ENCODE measurements at regions not wholly inside any gene's neighbourhood (a gene's known extent, or its start where the extent isn't known, plus 50 kb on each side); places are given as distances from the start of the nearest gene placed in this dataset.

GRCh38 chr2:207444756-207445155 is 85.0 kb upstream of the CREB1 start:
- H3K27me3 ChIP-seq: no peaks in the 10 kb centered on the region
- no peak for TF ChIP-seq CTCF (IDR thresholded peaks at IDR 0.05)

DNA sequence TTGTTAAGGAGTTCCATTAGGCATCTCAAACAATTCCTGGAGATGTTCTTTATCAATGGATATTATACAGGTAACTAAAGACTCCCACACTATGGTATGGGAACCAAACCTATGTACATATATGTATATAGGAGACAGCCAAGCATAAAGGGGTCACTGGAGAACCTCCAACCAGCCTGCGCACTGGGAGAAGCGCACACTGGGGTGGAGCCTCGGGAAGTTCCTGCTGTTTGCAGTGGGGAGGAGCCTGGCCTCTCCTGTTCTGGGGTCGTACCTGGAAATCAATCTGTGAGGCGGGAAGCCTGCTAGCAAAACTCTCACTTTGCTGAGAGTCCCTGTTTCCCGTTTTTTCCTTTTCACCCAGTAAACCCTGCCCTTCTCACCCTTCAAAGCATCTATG is 83.1 kb upstream of the CREB1 start:
- Histone ChIP-seq H3K9me3 (no peaks in the 10 kb centered on the region), H3K27me3 (no peaks in the 10 kb centered on the region), H3K27ac (no peak overlapping the region), H3K36me3 (no peaks in the 10 kb centered on the region), H3K4me3 (no peak overlapping the region), H3K4me1 (no peaks in the 10 kb centered on the region)
- no peak for DNase-seq (ENCODE audit: low spot score in 2 of 2)
- intact Hi-C loops (cut with DNase I): no loop called here
- TF ChIP-seq CTCF (IDR thresholded peaks at IDR 0.05): no peak

More at GRCh38 chr2:207444756-207445155, 85.0 kb upstream of the CREB1 start:
- Histone ChIP-seq H3K36me3 (no peaks in the 10 kb centered on the region), H3K9me3 (no peaks in the 10 kb centered on the region), H3K4me3 (no peak overlapping the region), H3K4me1 (no peaks in the 10 kb centered on the region), H3K27ac (no peak overlapping the region)
- no peak for DNase-seq (ENCODE audit: low spot score in 2 of 2)
- intact Hi-C loops (cut with DNase I): no loop called here

- intact Hi-C loops (cut with DNase I): no loop called here
- H3K27me3 ChIP-seq: no peaks in the 10 kb centered on the region
- H3K36me3 ChIP-seq: no peaks in the 10 kb centered on the region
Measured at GRCh38 chr2:207448006-207448405, 81.8 kb upstream of the CREB1 start.

DNA sequence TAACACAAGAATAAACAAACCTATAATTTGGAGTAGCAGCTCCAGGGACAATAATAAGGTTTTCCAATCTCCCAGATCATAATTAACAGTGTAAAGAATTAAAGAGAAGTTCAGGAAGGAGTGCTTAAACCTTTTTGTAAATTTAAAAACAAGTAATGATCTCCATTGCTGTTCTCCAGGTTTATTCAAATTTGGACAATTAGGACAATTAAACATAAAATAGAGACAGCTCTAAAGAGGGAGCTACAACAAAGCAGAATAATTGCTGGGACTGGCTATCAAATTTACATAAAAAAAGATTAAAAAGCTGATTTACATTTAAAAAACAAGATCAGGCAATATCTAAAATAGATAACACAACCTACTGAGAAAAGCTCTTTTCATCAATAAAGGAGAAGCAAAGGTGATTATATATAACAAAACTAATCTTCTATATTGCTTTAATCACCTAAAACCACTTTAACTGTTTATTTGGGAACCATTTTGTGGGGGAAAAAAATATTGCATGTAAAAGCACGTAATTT is 80.1 kb upstream of the CREB1 start:
- no peak overlapping the region for H3K27ac ChIP-seq
- no peaks in the 10 kb centered on the region for H3K4me1 ChIP-seq
- H3K27me3 ChIP-seq: no peaks in the 10 kb centered on the region
- intact Hi-C loops (cut with DNase I): no loop called here
- no peak for TF ChIP-seq CTCF (IDR thresholded peaks at IDR 0.05)
- no peak for DNase-seq (ENCODE audit: low spot score in 2 of 2)
- no peak overlapping the region for H3K4me3 ChIP-seq
- H3K9me3 ChIP-seq: no peaks in the 10 kb centered on the region
- no peaks in the 10 kb centered on the region for H3K36me3 ChIP-seq

More at GRCh38 chr2:207448006-207448405, 81.8 kb upstream of the CREB1 start:
- Histone ChIP-seq H3K9me3 (no peaks in the 10 kb centered on the region), H3K4me1 (no peaks in the 10 kb centered on the region), H3K4me3 (no peak overlapping the region), H3K27ac (no peak overlapping the region)
- DNase-seq (ENCODE audit: low spot score in 2 of 2): no peak
- TF ChIP-seq CTCF (IDR thresholded peaks at IDR 0.05): no peak

- DNase-seq (ENCODE audit: low spot score in 2 of 2): no peak
- H3K36me3 ChIP-seq: no peaks in the 10 kb centered on the region
- H3K9me3 ChIP-seq: no peaks in the 10 kb centered on the region
- intact Hi-C loops (cut with DNase I): no loop called here
- H3K27ac ChIP-seq: no peak overlapping the region
- no peak for TF ChIP-seq CTCF (IDR thresholded peaks at IDR 0.05)
- H3K27me3 ChIP-seq: no peaks in the 10 kb centered on the region
- no peaks in the 10 kb centered on the region for H3K4me1 ChIP-seq
- no peak overlapping the region for H3K4me3 ChIP-seq
Measured at GRCh38 chr2:207450186-207450585, 79.6 kb upstream of the CREB1 start.

GRCh38 chr2:207458582-207458981 is 71.2 kb upstream of the CREB1 start:
- no peaks in the 10 kb centered on the region for H3K36me3 ChIP-seq
- TF ChIP-seq CTCF (IDR thresholded peaks at IDR 0.05): no peak

More at GRCh38 chr2:207458582-207458981, 71.2 kb upstream of the CREB1 start:
- intact Hi-C loops (cut with DNase I): no loop called here
- no peaks in the 10 kb centered on the region for H3K27me3 ChIP-seq
- H3K4me3 ChIP-seq: no peak overlapping the region
- no peak overlapping the region for H3K27ac ChIP-seq
- no peaks in the 10 kb centered on the region for H3K4me1 ChIP-seq
- H3K9me3 ChIP-seq: no peaks in the 10 kb centered on the region
- DNase-seq (ENCODE audit: low spot score in 2 of 2): no peak

Data from ascending aorta (tissue), 2 donors.